GM10266 (cell line): ENCODE measurements at regions not wholly inside any gene's neighbourhood (a gene's known extent, or its start where the extent isn't known, plus 50 kb on each side); places are given as distances from the start of the nearest gene placed in this dataset.

ENCODE experiments used
- DNase-seq: peaks from one replicate; pipeline ENCODE4 v3.0.0; 2012; ENCODE audit errors: extremely low spot score
- TF ChIP-seq, protein P1 (sequence below): IDR thresholded peaks from 2 replicates; pipeline ENCODE4 v1.5.1; 2012; ENCODE audit warnings: mild to moderate bottlenecking, low read depth; ENCODE audit not compliant: control insufficient read depth, insufficient read depth; ENCODE audit errors: missing control alignments

DNA sequence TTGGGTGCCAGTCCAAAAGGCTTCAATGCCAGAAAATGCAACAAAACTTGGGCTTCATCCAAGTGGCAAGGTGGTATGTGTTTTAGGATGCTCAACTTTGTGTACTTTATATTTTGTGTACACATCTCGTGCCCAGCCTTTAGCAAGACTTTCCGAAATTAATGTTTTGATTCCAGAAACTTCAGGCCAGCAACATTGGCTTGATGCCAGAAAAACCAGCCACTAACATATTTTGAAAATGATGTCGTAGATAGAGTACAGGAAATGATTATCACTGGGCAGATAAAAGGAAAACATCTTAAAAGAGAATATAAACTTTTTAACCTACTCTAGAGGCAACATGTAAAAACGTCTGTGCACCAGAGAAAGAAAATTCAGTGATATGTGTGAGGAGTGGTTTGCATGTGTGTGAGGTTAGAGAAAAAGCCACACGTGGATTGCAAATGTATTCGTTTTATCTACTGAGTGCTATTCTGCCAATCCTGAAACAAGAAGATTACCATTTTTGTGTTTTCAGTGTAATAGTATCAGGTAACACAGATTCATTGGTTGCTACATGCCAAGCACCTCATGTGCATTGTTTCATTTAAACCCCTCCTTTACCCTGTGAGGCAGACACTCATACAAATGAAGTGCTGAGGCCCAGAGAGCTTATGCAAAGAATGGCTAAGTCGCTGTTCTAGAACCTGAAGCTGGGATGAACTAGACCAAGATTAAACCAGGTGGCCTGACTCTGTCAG, 264.8 kb downstream of the C1D start:
- no peak for DNase-seq

DNA sequence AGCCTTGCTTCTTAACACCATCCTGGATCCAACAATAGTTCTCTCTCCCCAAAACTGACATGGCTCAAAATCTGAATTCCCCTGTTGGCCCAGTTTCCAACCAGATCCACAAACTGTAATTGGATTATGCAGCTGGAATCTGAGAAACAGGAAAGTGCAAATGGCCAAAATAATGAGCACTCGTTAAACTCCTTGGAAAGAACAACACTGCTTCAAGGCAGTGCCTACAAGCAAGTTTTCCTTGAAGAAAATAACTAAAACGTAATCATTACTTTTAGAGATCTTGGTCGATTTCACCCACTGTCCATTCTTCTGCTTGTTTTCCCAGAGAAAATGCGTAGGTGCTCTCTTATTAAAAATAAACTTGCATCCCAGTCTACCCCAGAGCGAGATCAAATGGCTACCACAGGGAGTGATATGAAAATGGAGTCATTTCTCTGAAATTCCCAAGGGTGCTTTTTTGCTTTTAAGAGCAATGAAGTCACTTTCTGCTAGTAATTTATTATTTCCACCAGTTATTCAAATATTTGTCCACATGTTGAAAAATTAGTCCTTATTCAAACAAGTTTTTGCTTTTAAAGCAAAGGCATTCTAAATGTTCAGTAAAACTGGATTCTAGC, 264.2 kb downstream of the C1D start:
- TF ChIP-seq, protein P1, sequence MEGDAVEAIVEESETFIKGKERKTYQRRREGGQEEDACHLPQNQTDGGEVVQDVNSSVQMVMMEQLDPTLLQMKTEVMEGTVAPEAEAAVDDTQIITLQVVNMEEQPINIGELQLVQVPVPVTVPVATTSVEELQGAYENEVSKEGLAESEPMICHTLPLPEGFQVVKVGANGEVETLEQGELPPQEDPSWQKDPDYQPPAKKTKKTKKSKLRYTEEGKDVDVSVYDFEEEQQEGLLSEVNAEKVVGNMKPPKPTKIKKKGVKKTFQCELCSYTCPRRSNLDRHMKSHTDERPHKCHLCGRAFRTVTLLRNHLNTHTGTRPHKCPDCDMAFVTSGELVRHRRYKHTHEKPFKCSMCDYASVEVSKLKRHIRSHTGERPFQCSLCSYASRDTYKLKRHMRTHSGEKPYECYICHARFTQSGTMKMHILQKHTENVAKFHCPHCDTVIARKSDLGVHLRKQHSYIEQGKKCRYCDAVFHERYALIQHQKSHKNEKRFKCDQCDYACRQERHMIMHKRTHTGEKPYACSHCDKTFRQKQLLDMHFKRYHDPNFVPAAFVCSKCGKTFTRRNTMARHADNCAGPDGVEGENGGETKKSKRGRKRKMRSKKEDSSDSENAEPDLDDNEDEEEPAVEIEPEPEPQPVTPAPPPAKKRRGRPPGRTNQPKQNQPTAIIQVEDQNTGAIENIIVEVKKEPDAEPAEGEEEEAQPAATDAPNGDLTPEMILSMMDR: no peak

More for the DNA sequence above, 264.8 kb downstream of the C1D start:
- TF ChIP-seq, protein P1: no peak

DNA sequence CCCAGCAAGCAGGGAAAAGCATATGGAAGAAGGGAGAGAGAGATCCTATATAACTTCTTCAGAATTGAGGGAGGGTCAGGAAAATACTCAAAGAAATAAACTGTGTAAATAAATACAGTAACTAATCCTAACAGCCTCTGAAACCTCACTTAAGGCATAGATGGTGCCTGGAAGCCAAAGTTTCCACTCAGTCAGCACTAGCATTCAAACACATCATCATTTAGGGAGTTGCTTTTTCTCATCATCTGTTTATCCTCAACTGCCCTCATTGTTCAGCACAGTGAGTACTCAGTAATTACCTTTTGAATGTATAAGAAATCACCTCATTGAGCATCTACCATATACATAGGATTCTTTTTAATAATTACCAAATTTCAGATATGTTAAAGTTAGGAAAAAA, 262.9 kb downstream of the C1D start:
- TF ChIP-seq, protein P1: no peak
- DNase-seq: no peak

More for the DNA sequence above, 264.2 kb downstream of the C1D start:
- DNase-seq: no peak

DNA sequence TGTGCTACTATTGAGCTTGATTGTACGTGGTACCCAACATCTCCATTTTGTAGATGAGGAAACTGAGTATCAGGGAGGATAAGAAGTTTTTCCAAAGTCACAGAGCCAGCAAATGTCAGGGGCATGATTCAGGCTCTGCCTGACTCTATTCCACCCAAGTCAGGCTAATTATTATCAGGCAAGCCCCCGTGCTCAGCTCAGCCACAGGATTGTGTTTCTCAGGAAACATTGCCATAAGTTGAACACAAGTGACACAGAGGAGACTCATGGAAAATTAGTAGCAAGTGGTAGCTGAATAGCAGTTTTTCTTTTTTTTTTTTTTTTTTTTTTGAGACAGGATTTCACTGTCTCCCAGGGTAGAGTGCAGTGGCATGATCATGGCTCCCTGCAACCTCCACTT, 260.5 kb downstream of the C1D start:
- DNase-seq: no peak
- TF ChIP-seq, protein P1: no peak

DNA sequence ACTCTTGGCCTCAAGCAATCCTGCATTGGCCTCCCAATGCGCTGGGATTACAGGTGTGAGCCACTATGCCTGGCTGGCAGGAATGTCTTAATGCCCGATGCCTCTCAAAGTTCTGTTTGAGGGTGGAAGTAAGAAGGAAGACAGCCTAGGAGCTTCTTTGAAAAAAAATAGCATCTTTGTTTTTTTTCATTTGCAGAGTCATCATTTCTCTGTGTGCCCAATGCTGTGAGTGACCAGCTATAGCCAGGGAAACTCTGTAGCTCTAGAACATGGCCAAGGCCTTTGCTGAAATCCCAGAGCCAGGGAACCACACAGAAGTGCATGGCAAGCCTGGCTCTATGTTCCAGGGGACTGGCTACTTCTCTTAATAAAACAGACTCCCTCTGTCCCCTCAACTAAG, 260.0 kb downstream of the C1D start:
- TF ChIP-seq, protein P1: no peak
- no peak for DNase-seq

DNA sequence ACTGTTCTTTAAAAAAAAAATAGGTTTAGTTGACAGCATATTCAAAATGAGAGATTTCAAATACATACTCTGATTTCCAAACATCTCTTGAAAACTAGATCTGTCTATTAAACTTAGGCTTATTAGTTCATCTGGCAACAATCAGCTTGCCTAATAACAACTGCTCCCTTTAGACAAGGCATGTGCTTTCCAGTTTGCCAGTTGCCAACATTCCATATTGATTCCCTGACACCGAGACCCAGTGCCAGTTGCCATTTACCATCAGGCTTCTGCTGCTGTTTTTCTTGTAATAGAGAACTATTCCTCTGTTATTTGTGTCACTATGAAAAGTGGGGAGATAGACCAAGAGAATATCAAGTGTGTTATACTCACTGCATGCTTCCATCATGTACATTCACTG, 256.0 kb downstream of the C1D start:
- DNase-seq: no peak
- TF ChIP-seq, protein P1: no peak

DNA sequence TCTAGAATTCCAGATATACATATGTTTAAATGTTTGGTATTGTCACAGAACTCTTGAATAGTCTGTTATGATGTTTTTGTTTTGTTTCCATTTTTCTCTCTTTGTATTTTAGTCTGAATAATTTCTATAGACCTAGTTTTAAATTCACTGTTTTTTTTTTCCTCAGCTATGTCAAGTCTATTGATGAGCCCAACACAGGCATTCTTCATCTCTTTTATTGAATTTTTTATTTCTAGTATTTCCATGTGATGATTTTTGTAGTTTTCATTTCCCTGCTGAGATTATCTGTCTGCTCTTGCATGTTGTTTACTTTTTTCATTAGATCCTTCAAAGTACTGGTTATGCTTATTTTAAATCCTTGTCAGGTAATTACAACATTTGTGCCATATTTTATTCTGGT, 254.7 kb downstream of the C1D start:
- TF ChIP-seq, protein P1: no peak

More for the DNA sequence above, 254.7 kb downstream of the C1D start:
- no peak for DNase-seq
